ENCODE measurements at regions not wholly inside any gene's neighbourhood (a gene's known extent, or its start where the extent isn't known, plus 50 kb on each side); places are given as distances from the start of the nearest gene placed in this dataset.

- no peak for DNase-seq (ENCODE audit: low spot score)
These were observed 343.7 kb downstream of the PDHA2 start for GRCh38 chr4:96183611-96184010.

GRCh38 chr4:96186593-96186992 lies 346.7 kb downstream of the PDHA2 start:
- no peak for DNase-seq (ENCODE audit: low spot score)

GRCh38 chr4:96189761-96190160 lies 349.9 kb downstream of the PDHA2 start:
- DNase-seq (ENCODE audit: low spot score): no peak

DNA sequence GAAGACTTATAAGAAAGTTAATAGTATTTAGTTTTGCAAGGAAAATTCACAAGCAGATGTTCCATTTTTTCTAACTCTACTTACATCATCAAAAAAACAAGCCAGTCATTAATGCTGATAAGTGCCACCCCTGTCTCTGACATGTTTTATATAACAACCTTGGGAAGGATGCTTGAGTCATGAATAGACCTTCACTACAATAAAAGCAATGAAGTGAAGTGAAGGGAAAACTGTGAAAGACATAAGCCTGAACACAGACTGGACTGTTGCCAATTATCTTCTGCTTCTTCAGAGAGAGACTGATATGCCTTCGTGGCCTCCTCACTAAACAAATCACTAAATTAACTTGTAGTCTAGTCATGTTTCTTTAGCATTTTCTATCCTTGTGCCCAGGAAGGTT lies 353.2 kb downstream of the PDHA2 start:
- no peak for DNase-seq (ENCODE audit: low spot score)

DNA sequence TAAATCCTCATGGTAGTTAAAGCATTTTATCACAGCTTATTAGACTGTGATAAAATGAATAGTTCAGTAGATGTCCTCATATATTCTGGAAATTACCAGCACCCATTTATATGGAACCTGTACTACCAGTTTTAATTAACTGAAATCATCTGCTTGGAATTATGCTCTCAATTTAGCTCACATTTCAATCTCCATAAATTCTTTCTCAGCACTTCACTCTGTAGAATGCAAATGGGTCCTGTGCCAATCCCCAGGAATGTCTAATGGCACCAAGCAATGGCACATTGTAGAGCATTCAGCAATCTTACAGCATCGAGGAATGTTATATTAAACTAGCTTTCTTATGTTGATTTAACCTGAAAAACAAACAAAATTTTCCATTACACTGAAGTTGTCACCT lies 355.1 kb downstream of the PDHA2 start:
- DNase-seq (ENCODE audit: low spot score): no peak

GRCh38 chr4:96205143-96205936 lies 365.4 kb downstream of the PDHA2 start:
- no peak for DNase-seq (ENCODE audit: low spot score)

GRCh38 chr4:96227515-96227914 lies 387.6 kb downstream of the PDHA2 start:
- DNase-seq (ENCODE audit: low spot score): no peak

DNA sequence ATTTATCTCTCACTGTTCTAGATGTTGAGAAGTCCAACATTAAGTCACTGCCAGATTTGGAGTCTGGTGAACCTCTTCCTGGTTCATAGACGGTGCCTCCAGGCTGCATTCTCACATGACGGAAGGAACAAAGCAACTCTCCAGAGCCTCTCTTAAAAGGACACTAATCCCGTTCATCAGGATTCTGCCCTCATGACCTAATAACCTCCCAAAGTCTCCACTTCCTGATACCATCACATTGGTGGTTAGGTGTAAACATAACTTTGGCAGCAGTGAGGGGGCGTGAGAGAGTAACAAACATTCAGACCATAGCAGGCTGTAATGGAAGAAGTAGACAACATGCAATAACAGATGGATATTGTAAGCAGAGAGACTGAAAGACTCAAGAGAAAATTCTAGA lies 388.6 kb downstream of the PDHA2 start:
- DNase-seq (ENCODE audit: low spot score): no peak

- no peak for DNase-seq (ENCODE audit: low spot score)
These were observed 400.1 kb downstream of the PDHA2 start for GRCh38 chr4:96240041-96240440.

- DNase-seq (ENCODE audit: low spot score): no peak
These were observed 401.9 kb downstream of the PDHA2 start for GRCh38 chr4:96241819-96242218.

GRCh38 chr4:96247096-96247495 lies 407.2 kb downstream of the PDHA2 start:
- no peak for DNase-seq (ENCODE audit: low spot score)

- no peak for DNase-seq (ENCODE audit: low spot score)
These were observed 408.3 kb downstream of the PDHA2 start for GRCh38 chr4:96248225-96248624.

DNA sequence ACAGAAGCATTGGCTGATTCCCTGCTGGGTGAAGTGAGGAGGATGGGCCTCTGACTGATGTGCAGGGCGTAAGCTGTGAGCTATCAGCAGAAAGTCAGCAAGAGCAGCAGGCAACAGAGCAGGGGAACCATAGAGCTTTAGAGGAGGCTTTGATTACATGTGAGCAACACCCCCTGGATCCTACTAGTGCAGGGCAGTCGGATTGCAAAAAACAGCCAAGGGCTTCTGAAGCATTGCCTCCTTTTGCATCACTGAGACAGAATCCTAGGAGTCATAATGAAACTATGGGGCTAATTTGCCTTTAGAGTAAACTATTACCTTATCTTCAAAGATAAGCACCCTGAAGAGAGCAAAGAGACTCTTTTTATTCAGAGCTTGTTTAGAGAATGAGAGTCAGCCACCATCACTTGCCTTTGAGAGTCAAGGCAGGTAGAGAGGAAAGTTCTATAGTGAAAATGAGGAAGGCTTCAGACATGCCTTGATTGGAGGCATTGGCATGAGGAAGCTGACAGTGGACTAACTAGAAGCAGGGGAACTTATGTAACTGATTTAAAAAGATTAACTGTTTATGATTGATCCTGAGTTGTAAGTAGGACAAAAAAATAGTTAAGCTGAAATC lies 420.3 kb downstream of the PDHA2 start:
- no peak for DNase-seq (ENCODE audit: low spot score)

DNA sequence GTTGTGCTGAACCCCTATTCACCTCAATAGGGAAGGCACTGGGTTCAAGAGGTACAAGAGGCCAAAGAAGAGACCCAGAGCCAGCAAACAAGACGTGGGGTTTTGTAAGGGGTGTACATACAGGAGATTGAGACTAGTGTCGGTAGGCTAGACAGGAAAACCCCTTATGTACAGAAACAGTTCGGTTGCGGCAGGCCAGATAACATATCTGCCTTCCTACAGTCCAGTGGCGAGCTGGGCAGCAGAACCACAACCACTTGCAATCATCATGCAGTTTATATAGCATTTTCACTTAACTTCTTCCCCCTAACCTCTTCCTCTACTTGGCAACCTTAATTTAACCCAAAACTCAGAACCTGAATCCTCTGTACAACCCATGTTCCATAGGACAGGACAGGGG lies 422.2 kb downstream of the PDHA2 start:
- no peak for DNase-seq (ENCODE audit: low spot score)

- DNase-seq (ENCODE audit: low spot score): no peak
These were observed 423.4 kb downstream of the PDHA2 start for GRCh38 chr4:96263291-96263690.

- no peak for DNase-seq (ENCODE audit: low spot score)
These were observed 425.1 kb downstream of the PDHA2 start for GRCh38 chr4:96264941-96265463.

- no peak for DNase-seq (ENCODE audit: low spot score)
These were observed 453.9 kb downstream of the PDHA2 start for GRCh38 chr4:96293806-96294205.

DNA sequence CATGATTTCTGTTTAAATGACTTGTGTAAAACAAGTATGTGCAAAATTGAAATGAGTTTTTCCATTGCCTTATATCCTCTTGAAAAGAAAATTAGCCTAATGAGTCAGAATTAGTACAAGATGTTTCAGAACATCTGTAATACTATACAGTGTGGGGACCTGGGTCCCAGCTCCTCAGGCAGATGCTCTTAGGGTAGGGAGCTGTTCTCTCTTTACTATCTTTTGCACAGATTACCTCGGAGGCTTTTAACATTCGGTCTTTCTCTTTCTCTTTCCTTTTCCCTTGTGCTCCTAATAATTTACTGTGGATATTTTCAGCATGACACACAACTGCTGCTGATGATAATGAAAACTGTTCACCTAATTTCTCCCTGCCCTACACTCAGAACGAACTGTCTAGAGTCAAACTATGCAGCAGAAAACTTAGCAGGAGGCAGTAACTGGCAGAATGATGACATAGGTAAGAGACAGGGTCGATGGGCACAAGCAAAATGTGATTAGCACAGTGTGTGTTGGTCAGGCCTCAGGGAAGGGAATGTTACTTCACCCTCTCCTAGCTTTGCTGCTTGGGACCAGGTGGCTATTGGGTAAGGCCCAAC lies 455.3 kb downstream of the PDHA2 start:
- no peak for DNase-seq (ENCODE audit: low spot score)

- DNase-seq (ENCODE audit: low spot score): no peak
These were observed 461.8 kb downstream of the PDHA2 start for GRCh38 chr4:96301715-96302114.

GRCh38 chr4:96305030-96305429 lies 465.1 kb downstream of the PDHA2 start:
- no peak for DNase-seq (ENCODE audit: low spot score)

- DNase-seq (ENCODE audit: low spot score): no peak
These were observed 472.3 kb downstream of the PDHA2 start for GRCh38 chr4:96312046-96312685.

DNA sequence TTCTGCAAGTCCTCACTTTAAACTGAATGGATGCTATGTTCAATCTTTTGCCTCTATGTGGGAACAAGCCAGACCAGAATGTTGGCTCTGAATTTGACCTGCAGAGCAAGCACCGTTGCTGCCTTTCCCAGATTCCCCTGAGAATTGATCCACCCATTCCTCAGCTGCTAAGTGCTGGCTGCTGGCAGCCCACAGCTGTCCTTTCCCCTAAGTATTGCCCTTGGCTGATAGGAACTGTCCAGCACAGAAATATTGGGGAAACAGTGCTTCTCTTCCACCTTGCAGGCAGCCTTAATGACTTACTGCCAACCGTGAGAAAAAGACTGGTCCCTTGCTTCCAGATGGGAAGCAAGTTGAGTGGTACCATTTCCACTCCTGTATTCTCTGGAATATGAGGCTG lies 475.9 kb downstream of the PDHA2 start:
- no peak for DNase-seq (ENCODE audit: low spot score)

DNA sequence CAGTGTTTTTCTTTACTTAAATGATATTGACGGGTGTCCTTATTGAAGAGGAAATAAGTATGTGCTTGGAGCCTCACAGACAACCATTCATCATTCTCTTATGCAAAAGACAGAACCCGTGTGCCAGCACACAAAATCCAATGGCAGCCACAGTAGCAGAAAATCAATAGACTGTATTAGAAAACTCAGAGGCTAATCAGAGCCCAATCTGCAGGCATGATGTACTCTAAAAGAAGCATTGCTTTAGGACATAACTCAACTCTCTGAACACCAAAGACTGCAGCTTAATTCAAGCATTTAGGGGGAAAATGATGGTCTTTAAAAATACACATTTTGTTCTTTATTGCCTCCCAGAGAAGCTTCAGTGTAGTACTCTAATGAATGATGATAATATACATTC lies 476.9 kb downstream of the PDHA2 start:
- DNase-seq (ENCODE audit: low spot score): no peak
